HFF-Myc (cell line): ENCODE measurements at regions not wholly inside any gene's neighbourhood (a gene's known extent, or its start where the extent isn't known, plus 50 kb on each side); places are given as distances from the start of the nearest gene placed in this dataset.

Experiments
- DNase-seq: peaks from one replicate; pipeline ENCODE4 v3.0.0-alpha.2; 2011; ENCODE audit warnings: low read depth; ENCODE audit errors: extremely low read depth
- H3K4me3 ChIP-seq: replicated peaks from 2 replicates; pipeline ENCODE4 v1.5.1; 2011; ENCODE audit warnings: low read depth, mild to moderate bottlenecking, control low read depth, low read length
- CTCF ChIP-seq: IDR thresholded peaks from 2 replicates; pipeline ENCODE4 v1.5.1; 2012; ENCODE audit warnings: mild to moderate bottlenecking, low read depth, low read length, control low read depth; ENCODE audit errors: missing control alignments

- no peak for DNase-seq
- no peak overlapping the region for H3K4me3 ChIP-seq
- no peak for TF ChIP-seq CTCF
Measured at GRCh38 chr18:32548688-32549087, 78.0 kb upstream of the GAREM1 start.

GRCh38 chr18:32545631-32546030 lies 74.9 kb upstream of the GAREM1 start:
- no peak for DNase-seq
- TF ChIP-seq CTCF, result no peak
- H3K4me3 ChIP-seq, result no peak overlapping the region

DNA sequence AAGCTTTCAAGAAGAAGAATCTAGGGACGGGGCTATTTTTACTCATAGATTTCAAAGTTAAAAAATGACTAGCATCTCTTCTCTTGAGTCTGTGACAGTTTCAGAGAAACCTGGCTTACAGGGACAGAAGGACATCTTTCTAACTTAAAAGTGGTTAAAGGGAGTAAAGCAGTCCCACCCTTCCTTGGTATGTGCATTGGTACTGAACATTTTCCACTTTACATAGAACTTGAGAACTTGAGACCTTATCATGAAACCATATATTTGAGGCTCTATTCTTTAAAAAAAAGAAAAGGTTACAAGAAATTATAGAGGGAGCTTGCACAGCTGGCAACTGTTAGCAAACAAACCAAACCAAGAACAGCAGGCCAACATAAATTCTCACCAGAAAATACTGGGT lies 73.4 kb upstream of the GAREM1 start:
- H3K4me3 ChIP-seq, result no peak overlapping the region
- DNase-seq, result no peak
- TF ChIP-seq CTCF, result no peak

DNA sequence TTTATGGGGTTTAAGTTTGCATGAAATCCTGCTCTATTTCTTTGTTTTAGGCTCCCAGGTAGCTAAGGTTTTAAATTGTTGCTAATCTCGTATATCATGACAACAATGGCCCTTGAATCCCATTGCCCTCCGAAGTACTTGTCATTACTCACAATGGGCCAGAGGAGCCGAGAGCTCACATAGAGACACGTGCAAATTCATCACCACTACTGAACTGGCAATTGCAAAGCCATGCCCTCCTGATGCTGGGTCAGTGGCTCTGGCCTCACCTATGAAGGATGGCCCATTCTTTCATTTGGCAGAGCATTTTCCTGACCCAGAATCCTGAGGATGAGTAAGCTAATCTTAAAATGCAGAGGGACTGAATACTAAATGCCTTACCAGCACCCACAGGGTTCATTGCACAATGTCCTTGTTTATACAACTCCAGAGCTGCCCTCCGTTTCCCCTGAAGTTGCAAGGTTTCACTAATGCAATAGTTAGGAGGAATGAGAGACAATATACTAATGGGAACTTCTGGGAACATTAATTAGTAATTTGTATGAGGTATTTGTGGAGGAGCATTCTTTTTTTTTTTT lies 71.6 kb upstream of the GAREM1 start:
- no peak overlapping the region for H3K4me3 ChIP-seq
- no peak for TF ChIP-seq CTCF
- no peak for DNase-seq

DNA sequence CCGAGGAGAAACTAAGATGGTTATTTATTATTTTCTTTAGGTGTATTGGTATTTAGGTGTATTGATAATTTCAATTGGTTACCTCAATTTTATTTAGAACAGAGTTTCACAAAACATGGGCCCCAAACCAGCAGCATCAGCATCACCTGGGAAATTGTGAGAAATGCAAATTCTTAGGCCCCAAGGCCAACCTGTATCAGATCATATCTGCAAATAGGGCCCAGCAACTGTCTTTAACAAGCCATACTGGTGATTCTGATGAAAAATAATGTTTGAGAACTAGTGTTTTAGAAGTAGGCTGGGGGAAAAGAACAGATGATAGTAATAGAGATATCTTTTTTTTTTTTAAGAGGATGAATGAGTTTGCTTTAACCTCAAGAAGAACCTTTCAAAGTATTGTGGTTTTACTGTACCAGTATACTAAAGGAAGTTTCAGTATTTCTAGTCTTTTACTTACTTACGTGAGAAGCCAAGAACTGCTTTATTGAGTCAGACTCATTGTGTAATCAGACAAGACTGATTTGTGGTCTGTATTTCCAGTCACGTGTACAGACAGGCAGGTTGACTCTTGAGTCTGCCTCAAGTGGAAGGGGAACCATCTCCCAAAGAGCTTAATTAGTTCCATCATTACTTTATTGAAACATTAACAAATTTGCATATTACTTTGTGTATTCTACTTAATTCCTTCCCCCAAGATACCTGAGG lies 60.4 kb upstream of the GAREM1 start:
- no peak for TF ChIP-seq CTCF
- no peak overlapping the region for H3K4me3 ChIP-seq
- no peak for DNase-seq

DNA sequence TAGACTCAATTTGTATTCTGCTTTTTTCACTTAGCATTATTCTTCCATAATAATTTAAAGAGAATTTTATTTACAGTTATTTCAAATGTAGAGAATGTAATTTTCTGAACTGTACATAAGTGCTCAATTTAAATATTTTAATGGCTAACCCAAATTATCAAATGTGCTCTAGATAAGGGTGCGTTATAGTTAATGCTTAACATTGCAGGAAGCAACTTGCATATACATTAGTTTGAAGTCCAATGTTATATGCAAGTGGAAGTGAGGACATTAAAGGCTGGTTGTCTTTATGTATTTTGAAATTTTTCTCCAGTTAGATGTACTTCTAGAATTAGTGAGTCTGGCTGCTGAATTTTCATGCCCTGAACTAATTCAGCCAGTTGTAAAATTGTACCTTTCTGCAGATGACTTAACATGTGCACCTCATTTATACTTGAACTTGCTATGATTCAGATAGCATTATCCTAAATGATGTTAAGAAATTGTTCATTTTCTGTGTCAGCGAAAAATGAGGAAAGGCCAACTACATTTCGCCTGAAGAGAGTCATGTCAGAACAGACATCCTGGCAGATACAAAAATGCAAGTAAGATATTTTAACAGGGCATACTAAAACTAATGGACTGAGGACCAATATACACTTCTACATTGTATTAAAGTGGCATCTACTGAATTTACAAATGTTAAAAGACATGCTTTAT lies 59.2 kb upstream of the GAREM1 start:
- DNase-seq, result no peak
- no peak overlapping the region for H3K4me3 ChIP-seq
- no peak for TF ChIP-seq CTCF
